Adrenal gland (tissue), 9 donors: ENCODE measurements at regions not wholly inside any gene's neighbourhood (a gene's known extent, or its start where the extent isn't known, plus 50 kb on each side); places are given as distances from the start of the nearest gene placed in this dataset.

Source experiments
- DNase-seq, 7 donors: peaks; one replicate each; pipeline ENCODE4 v3.0.0-alpha.2; 2019 to 2020
- H3K27ac ChIP-seq, 5 donors: fragments of 200-600 bp; sonication (generic) in 4 of 5; 1 replicate in 3 of 5; 2 replicates in 2 of 5; pipeline versions ENCODE4 v1.5.1 to v1.8.0; 2016 to 2020; ENCODE audit warnings: mild to moderate bottlenecking in 1 of 5
- H3K27me3 ChIP-seq: fragments of 200-600 bp; 2 replicates; pipeline ENCODE4 v1.8.0; 2021
- H3K36me3 ChIP-seq, 2 donors: fragments of 200-600 bp; replicated peaks in 1 of 2; 1 replicate in 1 of 2; 2 replicates in 1 of 2; pipeline versions ENCODE4 v1.5.1 to v1.8.0; 2018 to 2022
- H3K4me1 ChIP-seq, 2 donors: fragments of 200-600 bp; replicated peaks in 1 of 2; 1 replicate in 1 of 2; 2 replicates in 1 of 2; pipeline versions ENCODE4 v1.5.1 to v1.8.0; 2018 to 2021
- H3K4me3 ChIP-seq, 4 donors: fragments of 200-600 bp; sonication (generic) in 3 of 4; one replicate each; pipeline ENCODE4 v1.5.1; 2016 to 2018
- H3K9me3 ChIP-seq, 3 donors: fragments of 200-600 bp; sonication (generic) in 1 of 3; replicated peaks in 1 of 3; 1 replicate in 2 of 3; 2 replicates in 1 of 3; pipeline versions ENCODE4 v1.5.1 to v1.8.0; 2016 to 2021
- POLR2A ChIP-seq, 2 donors: fragments of 450-650 bp; IDR thresholded peaks; one replicate each; pipeline ENCODE4 v1.6.1; 2017; ENCODE audit warnings: antibody characterized with exemption in 2 of 2, mild to moderate bottlenecking in 2 of 2, moderate library complexity in 1 of 2
- whole genome bisulfite sequencing, 4 donors: extraction: QIAGEN DNeasy Blood & Tissue Kit in 2 of 4; methylation state at CpG; one replicate each; pipeline versions ENCODE4 v1.1.5 to v1.1.7; 2013 to 2017; 5-methylcytosine and 5-hydroxymethylcytosine counted together
- intact Hi-C, 2 donors: fragments of 100-400 bp; cut with DNase I; formaldehyde crosslinking; loops; one replicate each; pipeline versions ENCODE4 v1.14.1 to v1.15.0; 2022 to 2023
- TF ChIP-seq, protein P1 (sequence below), 6 experiments: fragments of 450-650 bp in 4 of 6; fragments of 200-600 bp in 2 of 6; sonication (generic) in 1 of 6; IDR thresholded peaks; 1 replicate in 5 of 6; 2 replicates in 1 of 6; pipeline versions ENCODE4 v1.5.1 to v1.8.0; 2016 to 2021; ENCODE audit warnings: antibody characterized with exemption in 6 of 6, mild to moderate bottlenecking in 2 of 6, moderate library complexity in 1 of 6
- donor health status: healthy with polysubstance abuse.
- donor health status: Bipolar disorder and iron deficiency.
- donor health status: DM: yes; HTN: yes; CAD: no.
- donor health status: DM: no; HTN: no; CAD: no.
- donor health status: DM: no; HTN: no; CAD: no.

- no peak overlapping the region for H3K27ac ChIP-seq
- peaks cover 0 to 4% (median 0%) of the 10 kb centered on the region in 3 donors for H3K9me3 ChIP-seq
- intact Hi-C loops: no loop called here
- H3K4me3 ChIP-seq: no peak overlapping the region
- no peaks in the 10 kb centered on the region for H3K27me3 ChIP-seq
- H3K4me1 ChIP-seq: no peaks in the 10 kb centered on the region
- TF ChIP-seq POLR2A (IDR thresholded peaks at IDR 0.05): no peak
- TF ChIP-seq, protein P1, sequence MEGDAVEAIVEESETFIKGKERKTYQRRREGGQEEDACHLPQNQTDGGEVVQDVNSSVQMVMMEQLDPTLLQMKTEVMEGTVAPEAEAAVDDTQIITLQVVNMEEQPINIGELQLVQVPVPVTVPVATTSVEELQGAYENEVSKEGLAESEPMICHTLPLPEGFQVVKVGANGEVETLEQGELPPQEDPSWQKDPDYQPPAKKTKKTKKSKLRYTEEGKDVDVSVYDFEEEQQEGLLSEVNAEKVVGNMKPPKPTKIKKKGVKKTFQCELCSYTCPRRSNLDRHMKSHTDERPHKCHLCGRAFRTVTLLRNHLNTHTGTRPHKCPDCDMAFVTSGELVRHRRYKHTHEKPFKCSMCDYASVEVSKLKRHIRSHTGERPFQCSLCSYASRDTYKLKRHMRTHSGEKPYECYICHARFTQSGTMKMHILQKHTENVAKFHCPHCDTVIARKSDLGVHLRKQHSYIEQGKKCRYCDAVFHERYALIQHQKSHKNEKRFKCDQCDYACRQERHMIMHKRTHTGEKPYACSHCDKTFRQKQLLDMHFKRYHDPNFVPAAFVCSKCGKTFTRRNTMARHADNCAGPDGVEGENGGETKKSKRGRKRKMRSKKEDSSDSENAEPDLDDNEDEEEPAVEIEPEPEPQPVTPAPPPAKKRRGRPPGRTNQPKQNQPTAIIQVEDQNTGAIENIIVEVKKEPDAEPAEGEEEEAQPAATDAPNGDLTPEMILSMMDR (IDR thresholded peaks at IDR 0.05): no peak
- no peak for DNase-seq
- H3K36me3 ChIP-seq: no peaks in the 10 kb centered on the region
- 53 to 63% (median 60%) methylated on average over 1 of the region's 1 CpG for WGBS, 4 donors
Observed at GRCh38 chr2:51722311-51722710, 690.4 kb upstream of the NRXN1 start.

DNA sequence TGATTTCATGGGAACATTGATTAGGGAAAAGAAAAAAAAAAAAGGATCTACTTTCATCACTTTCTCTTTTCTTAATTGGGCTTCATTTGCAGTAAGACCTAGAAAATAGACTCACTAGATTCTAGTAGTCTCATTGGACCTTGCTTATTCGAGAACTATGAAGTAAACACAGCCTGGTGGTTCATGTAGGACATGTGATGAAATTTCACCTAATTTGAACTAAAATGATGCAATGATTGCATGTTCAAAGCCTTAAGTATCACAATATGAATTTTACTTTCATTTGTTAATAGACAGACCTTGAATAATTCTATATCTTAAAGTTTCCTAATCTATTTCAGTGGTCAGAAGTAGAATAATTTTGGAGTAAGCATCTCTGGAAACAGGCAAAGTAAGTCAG is 688.9 kb upstream of the NRXN1 start:
- Histone ChIP-seq H3K4me3 (no peak overlapping the region), H3K27ac (no peak overlapping the region), H3K4me1 (no peaks in the 10 kb centered on the region), H3K9me3 (peaks cover 0 to 4% (median 0%) of the 10 kb centered on the region in 3 donors), H3K36me3 (no peaks in the 10 kb centered on the region), H3K27me3 (no peaks in the 10 kb centered on the region)
- TF ChIP-seq, protein P1 (IDR thresholded peaks at IDR 0.05): no peak
- TF ChIP-seq POLR2A (IDR thresholded peaks at IDR 0.05): no peak
- WGBS, 4 donors: 63 to 67% (median 64%) methylated on average over 1 of the region's 1 CpG
- no peak for DNase-seq
- intact Hi-C loops: no loop called here

DNA sequence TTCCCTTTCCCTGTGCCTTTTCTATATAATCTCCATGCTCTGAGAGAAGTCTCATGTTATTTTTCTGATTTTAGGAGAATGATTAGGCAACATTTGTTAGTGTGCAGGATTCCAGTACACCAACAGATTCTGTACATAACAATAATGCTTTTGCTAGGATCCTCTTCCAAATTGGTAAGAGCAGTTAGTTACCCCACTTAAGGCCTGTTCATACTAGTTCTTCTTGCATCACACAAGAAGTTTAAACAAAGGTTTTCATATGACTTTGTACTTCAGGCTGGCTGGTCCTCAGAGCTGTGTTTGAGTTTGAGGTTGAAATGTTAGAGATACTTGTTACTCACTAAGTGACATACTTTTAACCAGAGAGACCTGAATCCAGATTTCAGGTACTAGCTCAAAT is 686.9 kb upstream of the NRXN1 start:
- Histone ChIP-seq H3K27ac (no peak overlapping the region), H3K9me3 (peaks cover 0 to 4% (median 0%) of the 10 kb centered on the region in 3 donors), H3K4me1 (no peaks in the 10 kb centered on the region), H3K4me3 (no peak overlapping the region), H3K27me3 (no peaks in the 10 kb centered on the region), H3K36me3 (no peaks in the 10 kb centered on the region)
- DNase-seq: no peak
- intact Hi-C loops: no loop called here
- TF ChIP-seq POLR2A (IDR thresholded peaks at IDR 0.05): no peak
- TF ChIP-seq, protein P1 (IDR thresholded peaks at IDR 0.05): no peak

DNA sequence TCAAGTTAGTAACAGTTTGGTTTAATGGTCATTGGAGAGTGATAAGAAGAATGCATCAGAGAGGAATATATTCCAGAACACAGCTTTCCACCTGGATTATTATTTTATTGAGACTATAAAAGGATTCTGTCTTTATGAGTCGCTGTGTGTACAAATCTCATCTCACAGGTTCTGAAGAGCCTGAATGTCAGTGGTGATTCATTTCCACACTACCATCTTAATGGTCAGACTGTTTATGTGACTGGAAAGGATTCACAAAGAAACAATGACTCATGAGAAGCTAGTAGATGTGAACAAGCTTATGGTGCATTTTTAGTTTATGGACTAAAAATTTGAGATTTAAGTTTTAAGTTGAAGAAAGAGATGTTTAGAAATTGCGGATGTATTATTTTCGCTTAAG is 685.4 kb upstream of the NRXN1 start:
- no peak overlapping the region for H3K27ac ChIP-seq
- 80 to 88% (median 83%) methylated on average over 3 of the region's 3 CpGs for WGBS, 4 donors
- TF ChIP-seq, protein P1 (IDR thresholded peaks at IDR 0.05): no peak
- no peak for TF ChIP-seq POLR2A (IDR thresholded peaks at IDR 0.05)
- no peak overlapping the region for H3K4me3 ChIP-seq
- H3K27me3 ChIP-seq: no peaks in the 10 kb centered on the region
- no peak for DNase-seq
- intact Hi-C loops: no loop called here
- H3K4me1 ChIP-seq: no peaks in the 10 kb centered on the region
- no peaks in the 10 kb centered on the region for H3K36me3 ChIP-seq
- peaks cover 0 to 4% (median 0%) of the 10 kb centered on the region in 3 donors for H3K9me3 ChIP-seq
